HepG2 (cell line): ENCODE measurements at regions not wholly inside any gene's neighbourhood (a gene's known extent, or its start where the extent isn't known, plus 50 kb on each side); places are given as distances from the start of the nearest gene placed in this dataset.

Experiments used
- ATAC-seq: fragments of 200-7000 bp; cut with Tn5 transposase; 3 replicates; pipeline ENCODE4 v1.9.1; 2020; ENCODE audit warnings: mild to moderate bottlenecking, moderate library complexity
- BruUV-seq: library from RNA; stranded (reverse); fragments of 400-500 nt; replicated peaks from 2 replicates; lab custom pipeline; 2021; lab: Mats Ljungman, UMichigan
- CTCF ChIA-PET: fragments of 300-600 bp; formaldehyde crosslinking; extraction: SDS; loops from one replicate; lab custom pipeline; 2021; ENCODE audit warnings: low total read pairs, inconsistent platforms, low intra/inter-chr PET ratio; lab: Yijun Ruan, JAX
- POLR2A ChIA-PET: fragments of 350-600 bp; sonication (Branson Sonifier 250); formaldehyde crosslinking; loops from one replicate; lab custom pipeline; 2020; ENCODE audit warnings: antibody characterized with exemption, inconsistent platforms; lab: Yijun Ruan, JAX
- DNase-seq: peaks from one replicate; pipeline ENCODE4 v3.0.0-alpha.2; 2015; ENCODE audit warnings: low spot score
- FAIRE-seq: peaks from 3 replicates; lab custom pipeline; 2011; peaks lifted over from hg19 to GRCh38; lab: Jason Lieb, UNC
- H2AFZ ChIP-seq: one replicate; pipeline ENCODE4 v1.6.1; 2011; ENCODE audit warnings: low read length, inconsistent platforms
- H3K27ac ChIP-seq: fragments of 300-600 bp; 3 replicates; pipeline ENCODE4 v1.8.0; 2011; ENCODE audit warnings: mixed run types, mild to moderate bottlenecking, mixed read lengths, low read length, inconsistent platforms; ENCODE audit not compliant: insufficient read depth; ENCODE audit errors: extremely low read length
- H3K27me3 ChIP-seq, 2 experiments: fragments of 200-600 bp in 1 of 2; 2 replicates in 1 of 2; 3 replicates in 1 of 2; pipeline versions ENCODE4 v1.6.0 to v1.8.0; 2011; ENCODE audit warnings: low read length in 2 of 2, mild to moderate bottlenecking in 2 of 2, moderate library complexity in 2 of 2, inconsistent platforms in 1 of 2; ENCODE audit not compliant: insufficient read depth in 2 of 2, control insufficient read depth in 1 of 2
- H3K36me3 ChIP-seq, 2 experiments: fragments of 200-600 bp in 1 of 2; replicated peaks in 1 of 2; 2 replicates in 1 of 2; 3 replicates in 1 of 2; pipeline versions ENCODE4 v1.5.1 to v1.8.0; 2011; ENCODE audit warnings: low read length in 2 of 2, inconsistent platforms in 1 of 2; ENCODE audit not compliant: insufficient read depth in 2 of 2, control insufficient read depth in 1 of 2
- H3K4me1 ChIP-seq: 2 replicates; pipeline ENCODE4 v1.5.1; 2012; ENCODE audit warnings: low read length, inconsistent platforms; ENCODE audit not compliant: insufficient read depth
- H3K4me2 ChIP-seq: 2 replicates; pipeline ENCODE4 v1.6.0; 2011; ENCODE audit warnings: low read depth, low read length, inconsistent platforms
- H3K4me3 ChIP-seq, 3 experiments: fragments of 200-600 bp in 1 of 3; sonication (generic), shearing (Covaris generic) in 1 of 3; replicated peaks in 1 of 3; 2 replicates each; pipeline ENCODE4 v1.5.1; 2011 to 2016; ENCODE audit warnings: low read length in 3 of 3, inconsistent platforms in 2 of 3, low read depth in 2 of 3, mild to moderate bottlenecking in 2 of 3, control low read depth in 1 of 3, mixed read lengths in 1 of 3; ENCODE audit not compliant: insufficient read depth in 1 of 3
- H3K79me2 ChIP-seq: one replicate; pipeline ENCODE4 v1.6.1; 2011; ENCODE audit warnings: low read length, inconsistent platforms; ENCODE audit not compliant: insufficient read depth
- H3K9ac ChIP-seq: 2 replicates; pipeline ENCODE4 v1.6.0; 2011; ENCODE audit warnings: mild to moderate bottlenecking, low read depth, low read length, inconsistent platforms; ENCODE audit not compliant: insufficient read depth
- H3K9me3 ChIP-seq: 2 replicates; pipeline ENCODE4 v1.5.1; 2012; ENCODE audit warnings: mild to moderate bottlenecking, low read length
- H4K20me1 ChIP-seq: 2 replicates; pipeline ENCODE4 v1.6.0; 2011; ENCODE audit warnings: inconsistent platforms, mild to moderate bottlenecking, low read length, moderate library complexity; ENCODE audit not compliant: insufficient read depth
- EED ChIP-seq: sonication (generic); formaldehyde crosslinking; IDR thresholded peaks from 2 replicates; pipeline ENCODE4 v1.5.0; 2020; ENCODE audit warnings: mild to moderate bottlenecking, missing genetic modification reagents
- ELF3 ChIP-seq: IDR thresholded peaks from 2 replicates; pipeline ENCODE4 v1.6.1; 2016; ENCODE audit warnings: missing genetic modification reagents, missing compliant biosample characterization
- JUND ChIP-seq: sonication (generic); formaldehyde crosslinking; IDR thresholded peaks from 2 replicates; pipeline ENCODE4 v1.8.0; 2022; ENCODE audit warnings: mild to moderate bottlenecking, missing genetic modification reagents
- MAZ ChIP-seq, 2 experiments: sonication (generic) in 1 of 2; formaldehyde crosslinking in 1 of 2; IDR thresholded peaks; 2 replicates each; pipeline versions ENCODE4 v1.5.0 to v1.6.1; 2012 to 2020; ENCODE audit warnings: low read depth in 2 of 2, mild to moderate bottlenecking in 2 of 2, borderline replicate concordance in 1 of 2, improper control_type of control experiment in 1 of 2, low read length in 1 of 2, missing genetic modification reagents in 1 of 2, moderate library complexity in 1 of 2
- MLXIP ChIP-seq: sonication (generic); formaldehyde crosslinking; IDR thresholded peaks from 2 replicates; pipeline ENCODE4 v1.9.0; 2021; ENCODE audit warnings: missing genetic modification reagents, borderline replicate concordance
- NFYB ChIP-seq: sonication (generic); formaldehyde crosslinking; IDR thresholded peaks from 2 replicates; pipeline ENCODE4 v1.4.0; 2020; ENCODE audit warnings: missing genetic modification reagents
- NR0B2 ChIP-seq: sonication (generic); formaldehyde crosslinking; IDR thresholded peaks from 2 replicates; pipeline ENCODE4 v1.4.0; 2020; ENCODE audit warnings: mild to moderate bottlenecking, missing genetic modification reagents
- NR1H2 ChIP-seq: sonication (generic); formaldehyde crosslinking; IDR thresholded peaks from 2 replicates; pipeline ENCODE4 v1.8.1; 2022; ENCODE audit warnings: low read depth, missing genetic modification reagents, borderline replicate concordance
- ZNF142 ChIP-seq: sonication (generic); formaldehyde crosslinking; IDR thresholded peaks from 2 replicates; pipeline ENCODE4 v1.4.0; 2020; ENCODE audit warnings: missing genetic modification reagents
- ZNF354B ChIP-seq: sonication (generic); formaldehyde crosslinking; IDR thresholded peaks from 2 replicates; pipeline ENCODE4 v1.8.0; 2022; ENCODE audit warnings: mild to moderate bottlenecking, missing genetic modification reagents
- ZNF564 ChIP-seq: sonication (generic); formaldehyde crosslinking; IDR thresholded peaks from 2 replicates; pipeline ENCODE4 v1.8.1; 2023; ENCODE audit warnings: mild to moderate bottlenecking, missing genetic modification reagents
- ZNF597 ChIP-seq: sonication (generic); formaldehyde crosslinking; IDR thresholded peaks from 2 replicates; pipeline ENCODE4 v1.5.0; 2020; ENCODE audit warnings: missing genetic modification reagents
- WGBS: methylation state at CpG from one replicate; pipeline ENCODE4 v1.1.6; 2017; ENCODE audit warnings: low lambda C conversion rate; 5-methylcytosine and 5-hydroxymethylcytosine counted together
- in situ Hi-C: cut with HindIII; loops from 2 replicates; pipeline ENCODE4 v1.10.0; 2017; ENCODE audit warnings: low pct_unique_long_range_greater_than_20kb; ENCODE audit not compliant: extremely low pct_ligation_motif_present
- intact Hi-C: fragments of 100-400 bp; cut with micrococcal nuclease; formaldehyde crosslinking; loops from one replicate; pipeline ENCODE4 v1.10.0; 2022; ENCODE audit not compliant: unreplicated experiment
- TF ChIP-seq, protein P1 (sequence below): sonication (generic); formaldehyde crosslinking; IDR thresholded peaks from 2 replicates; pipeline ENCODE4 v1.4.0; 2020; ENCODE audit warnings: mild to moderate bottlenecking, missing genetic modification reagents

GRCh38 chr13:50609011-50609410 is 234.5 kb downstream of the DLEU7 start (continued):
- no peak for TF ChIP-seq MAZ (IDR thresholded peaks at IDR 0.05; ENCODE audit: borderline replicate concordance, low read depth, low read length)
- TF ChIP-seq MAZ (CRISPR knock-in tag; IDR thresholded peaks at IDR 0.05; ENCODE audit: low read depth): no peak
- TF ChIP-seq ELF3 (CRISPR knock-in tag): no peak
- TF ChIP-seq, protein P1, sequence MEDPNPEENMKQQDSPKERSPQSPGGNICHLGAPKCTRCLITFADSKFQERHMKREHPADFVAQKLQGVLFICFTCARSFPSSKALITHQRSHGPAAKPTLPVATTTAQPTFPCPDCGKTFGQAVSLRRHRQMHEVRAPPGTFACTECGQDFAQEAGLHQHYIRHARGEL (CRISPR knock-in tag): no peak
- no peak for TF ChIP-seq ZNF564 (CRISPR knock-in tag)
- TF ChIP-seq ZNF354B (CRISPR knock-in tag): no peak
- no peak for TF ChIP-seq NR0B2 (CRISPR knock-in tag)

- intact Hi-C loops: no loop called here
- no peaks in the 10 kb centered on the region for H4K20me1 ChIP-seq
- no peak for FAIRE-seq
- no peaks in the 10 kb centered on the region; a peak in 1 of 5 replicates for H3K36me3 ChIP-seq
- H3K79me2 ChIP-seq: no peaks in the 10 kb centered on the region
- H3K27ac ChIP-seq: no peak overlapping the region
- no peak overlapping the region for H3K9ac ChIP-seq
- BruUV-seq: no TSS peak
- no peak for DNase-seq
- H2AFZ ChIP-seq: no peak overlapping the region
- no peak for ATAC-seq
- POLR2A ChIA-PET: no interaction called here
- in situ Hi-C loops: no loop called here
- no peaks in the 10 kb centered on the region for H3K9me3 ChIP-seq
- H3K27me3 ChIP-seq: no peaks in the 10 kb centered on the region
- H3K4me3 ChIP-seq: no peak overlapping the region
- no peaks in the 10 kb centered on the region for H3K4me1 ChIP-seq
- no peak overlapping the region for H3K4me2 ChIP-seq
- CTCF ChIA-PET: no interaction called here
- WGBS: 93% methylated on average over 2 of the region's 2 CpGs
- no peak for TF ChIP-seq NR1H2 (CRISPR knock-in tag)
- TF ChIP-seq EED: no peak
- no peak for TF ChIP-seq MLXIP (CRISPR knock-in tag)
- no peak for TF ChIP-seq NFYB (CRISPR knock-in tag)
- no peak for TF ChIP-seq JUND (CRISPR knock-in tag)
- no peak for TF ChIP-seq ZNF142 (CRISPR knock-in tag)
- no peak for TF ChIP-seq ZNF597
Observed at GRCh38 chr13:50610238-50610637, 233.3 kb downstream of the DLEU7 start.
